OCI-LY7 (cell line): ENCODE measurements at regions not wholly inside any gene's neighbourhood (a gene's known extent, or its start where the extent isn't known, plus 50 kb on each side); places are given as distances from the start of the nearest gene placed in this dataset.
"Not testable (repeated sequence)": the region's sequence is repeated elsewhere in the genome, so short reads cannot be mapped to it uniquely, and the experiment has no call there.

Experiments used
- CTCF ChIP-seq: fragments of 200-600 bp; sonication (generic); conservative IDR thresholded peaks from 2 replicates; pipeline ENCODE4 v1.5.1; 2014; ENCODE audit warnings: mild to moderate bottlenecking, antibody characterized with exemption, low read length, moderate library complexity, mixed read lengths
- EZH2phosphoT487 ChIP-seq: fragments of 200-600 bp; sonication (generic); IDR thresholded peaks from 2 replicates; pipeline ENCODE4 v1.6.1; 2018; ENCODE audit warnings: low read depth, borderline replicate concordance, mild to moderate bottlenecking, mixed run types, antibody characterized with exemption, low read length, moderate library complexity, mixed read lengths

DNA sequence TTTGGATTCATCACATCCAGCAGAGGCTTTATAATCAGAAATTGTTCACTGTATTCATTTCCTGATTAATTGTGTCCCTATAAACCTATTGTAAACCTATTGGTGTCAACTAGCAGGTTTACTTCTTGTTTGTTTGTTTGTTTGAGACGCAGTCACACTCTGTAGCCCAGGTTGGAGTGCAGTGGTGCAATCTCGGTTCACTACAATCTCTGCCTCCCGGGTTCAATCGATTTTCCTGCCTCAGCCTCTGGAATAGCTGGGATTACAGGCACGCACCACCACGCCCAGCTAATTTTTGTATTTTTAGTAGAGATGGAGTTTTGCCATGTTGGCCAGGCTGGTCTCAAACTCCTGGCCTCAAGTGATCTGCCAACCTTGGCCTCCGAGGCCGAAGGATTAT, 215.4 kb upstream of the ZNF385D start:
- TF ChIP-seq CTCF, EZH2phosphoT487: not testable (repeated sequence)
